Kidney tubule cell (primary cell): ENCODE measurements at regions not wholly inside any gene's neighbourhood (a gene's known extent, or its start where the extent isn't known, plus 50 kb on each side); places are given as distances from the start of the nearest gene placed in this dataset.

ENCODE experiments used
- DNase-seq: peaks from one replicate; pipeline ENCODE4 v3.0.0-alpha.2; 2018; ENCODE audit warnings: low spot score

DNA sequence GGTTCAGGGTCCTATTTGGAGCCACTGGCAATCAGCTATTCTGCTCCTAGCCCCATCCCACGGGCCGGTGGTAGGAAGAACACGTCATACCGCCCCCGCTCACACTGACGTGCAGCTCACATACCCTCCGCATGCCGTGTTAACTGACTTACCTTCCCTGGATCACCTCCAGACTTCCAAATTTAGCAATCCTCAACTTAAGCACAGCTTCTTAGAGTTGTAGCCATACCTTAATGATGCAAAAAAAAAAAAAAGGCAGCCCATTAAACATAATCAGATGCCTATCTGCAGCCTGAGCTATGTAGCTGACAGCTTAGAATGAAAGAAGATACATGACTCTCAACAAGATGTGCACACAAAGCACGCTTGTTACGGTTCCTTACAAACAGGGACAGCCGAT, 93.0 kb downstream of the IRX2 start:
- DNase-seq: no peak

DNA sequence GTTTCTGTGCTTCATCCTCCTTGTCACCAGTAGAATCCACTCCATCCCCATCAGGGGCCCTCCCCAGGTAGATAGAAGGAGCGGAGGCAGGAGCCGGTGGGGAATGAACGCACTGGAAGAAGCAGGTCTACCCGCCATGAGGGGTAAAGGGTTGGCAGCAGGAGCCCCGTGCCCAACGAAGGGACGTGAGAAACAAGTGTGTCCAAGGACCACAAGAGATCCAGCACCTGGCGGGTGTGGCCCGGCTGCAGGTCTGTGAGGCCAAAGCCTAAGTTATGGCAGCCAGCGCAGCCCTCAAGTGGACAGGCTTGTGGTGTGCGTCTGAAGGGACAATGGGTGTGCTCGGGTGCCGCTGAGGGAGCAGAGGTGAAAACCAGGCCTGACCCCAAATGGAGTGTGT, 94.3 kb downstream of the IRX2 start:
- no peak for DNase-seq

DNA sequence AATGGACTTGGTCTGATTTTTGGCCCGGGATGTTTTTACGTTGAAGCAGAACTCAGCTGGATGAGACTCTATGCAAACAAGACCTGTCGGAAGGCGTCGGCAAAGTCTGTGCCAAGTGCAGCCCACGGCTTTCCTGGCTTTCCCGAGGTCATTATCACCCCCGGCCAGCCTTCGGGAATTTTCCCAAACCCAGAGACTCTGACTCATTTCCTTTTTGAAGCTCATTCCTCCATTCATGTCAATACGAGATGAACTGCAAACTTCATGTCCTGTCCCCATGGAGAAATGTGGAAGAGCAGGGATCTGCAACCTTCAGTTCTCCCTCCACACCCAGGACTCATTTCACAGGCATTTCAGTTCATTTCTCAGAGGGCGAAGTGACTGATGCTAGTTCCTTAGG, 95.3 kb downstream of the IRX2 start:
- DNase-seq: peak; percentile 30

DNA sequence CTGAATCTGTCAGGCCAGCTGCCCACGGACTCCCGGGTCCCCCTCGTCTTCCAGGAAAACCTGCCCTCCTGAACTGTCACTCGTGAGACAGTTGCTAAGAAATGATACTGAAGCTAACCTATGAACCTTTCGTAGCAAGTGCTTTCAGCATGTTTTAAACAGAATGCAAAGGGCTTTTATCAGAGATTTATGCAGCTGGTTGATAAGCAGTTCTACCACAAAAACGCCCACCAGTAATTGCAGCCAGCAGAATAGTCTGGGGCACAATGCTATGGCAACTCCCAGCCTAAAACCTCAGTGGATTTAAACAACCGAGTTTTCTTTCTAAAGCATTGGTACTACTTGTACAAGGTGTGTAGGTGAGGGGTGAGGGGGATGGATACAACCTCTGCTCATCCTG, 97.5 kb downstream of the IRX2 start:
- DNase-seq: no peak

DNA sequence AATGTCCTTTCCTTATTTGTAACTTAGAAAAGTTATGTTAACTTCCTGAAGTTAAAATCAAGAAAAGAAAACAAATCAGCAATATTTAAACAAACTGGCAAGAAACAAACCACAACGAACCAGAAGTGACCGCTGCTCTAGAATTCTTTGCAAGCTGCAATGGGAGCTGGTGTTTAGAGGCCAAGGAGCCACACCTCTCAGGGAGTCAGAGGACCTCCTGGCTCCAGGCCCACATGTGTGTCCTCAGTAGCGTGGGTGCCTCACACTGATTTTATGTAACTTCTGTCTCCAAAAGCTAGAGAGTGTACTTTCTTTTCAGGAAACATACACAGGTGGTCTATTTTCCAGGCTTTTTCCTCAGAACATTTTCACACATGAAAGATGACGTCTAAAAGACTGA, 100.4 kb downstream of the IRX2 start:
- DNase-seq: no peak

DNA sequence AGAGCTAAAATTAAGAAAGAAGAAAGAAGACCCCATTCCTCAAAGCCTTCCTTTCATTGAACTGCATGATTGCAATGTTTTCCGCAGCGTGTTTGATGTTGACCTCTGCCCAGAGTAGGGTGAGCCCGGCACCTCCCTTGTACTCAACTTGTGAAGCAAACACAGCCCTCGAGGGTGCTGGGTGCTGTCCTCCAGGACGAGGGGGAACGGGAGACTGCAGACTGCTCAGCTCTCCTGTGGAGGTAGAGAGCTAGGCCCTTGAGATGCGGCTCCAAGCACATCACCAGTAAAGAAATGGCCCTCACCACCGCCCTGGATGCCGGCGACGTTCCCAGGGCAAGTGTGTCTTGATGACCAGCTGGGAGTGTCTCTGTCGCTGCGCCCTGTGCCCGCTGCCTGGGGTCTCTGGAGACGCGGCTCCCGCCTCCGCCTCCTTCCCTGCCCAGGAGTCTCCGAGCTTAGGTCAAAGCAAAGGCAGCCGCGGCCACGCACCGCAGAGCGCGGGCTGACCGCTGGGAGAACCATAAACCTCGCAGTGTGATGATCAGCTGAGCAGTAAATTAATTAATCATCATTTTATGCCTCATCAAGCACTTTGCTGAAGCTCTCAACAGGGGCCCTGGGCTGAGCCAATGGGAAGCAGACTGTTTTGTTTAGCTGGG, 108.7 kb downstream of the IRX2 start:
- DNase-seq: no peak

DNA sequence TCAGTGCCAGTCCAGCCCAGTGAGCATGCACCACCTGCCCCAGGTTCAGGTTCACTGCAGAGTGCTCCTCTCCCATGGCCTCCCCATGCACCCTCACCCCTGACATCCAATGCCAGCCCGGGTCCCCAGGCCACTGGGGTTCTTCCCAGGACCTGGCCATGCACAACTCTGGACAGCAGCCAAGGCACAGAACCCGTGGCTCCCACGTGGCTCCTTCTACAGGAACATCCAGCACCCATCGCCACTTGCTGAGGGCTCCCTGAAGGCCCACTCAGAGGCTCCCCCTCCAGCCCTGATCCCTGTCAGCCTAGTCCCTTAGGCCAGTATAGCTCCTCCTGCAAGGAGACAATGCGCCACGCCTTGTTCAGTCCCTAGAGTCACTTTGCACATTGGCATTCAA, 110.8 kb downstream of the IRX2 start:
- DNase-seq: no peak

DNA sequence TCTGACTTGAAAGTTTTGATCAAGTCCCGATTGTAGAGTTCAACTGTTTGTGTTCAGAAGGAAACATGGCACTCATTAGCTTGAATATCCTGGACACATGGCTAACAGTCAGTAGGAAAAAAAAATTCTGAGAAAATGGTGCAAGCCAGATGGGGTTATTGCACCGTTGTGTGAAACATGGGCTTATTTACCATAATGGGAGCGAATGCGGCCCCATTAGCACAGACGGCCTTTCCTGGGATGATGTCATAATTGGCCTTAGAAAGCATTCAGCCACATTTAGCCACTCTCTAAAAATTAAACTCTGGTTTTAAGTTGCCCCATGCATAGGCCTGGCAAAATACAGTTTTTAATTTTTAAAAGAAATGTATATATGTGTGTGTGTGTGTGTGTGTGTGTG, 112.1 kb downstream of the IRX2 start:
- DNase-seq: no peak

DNA sequence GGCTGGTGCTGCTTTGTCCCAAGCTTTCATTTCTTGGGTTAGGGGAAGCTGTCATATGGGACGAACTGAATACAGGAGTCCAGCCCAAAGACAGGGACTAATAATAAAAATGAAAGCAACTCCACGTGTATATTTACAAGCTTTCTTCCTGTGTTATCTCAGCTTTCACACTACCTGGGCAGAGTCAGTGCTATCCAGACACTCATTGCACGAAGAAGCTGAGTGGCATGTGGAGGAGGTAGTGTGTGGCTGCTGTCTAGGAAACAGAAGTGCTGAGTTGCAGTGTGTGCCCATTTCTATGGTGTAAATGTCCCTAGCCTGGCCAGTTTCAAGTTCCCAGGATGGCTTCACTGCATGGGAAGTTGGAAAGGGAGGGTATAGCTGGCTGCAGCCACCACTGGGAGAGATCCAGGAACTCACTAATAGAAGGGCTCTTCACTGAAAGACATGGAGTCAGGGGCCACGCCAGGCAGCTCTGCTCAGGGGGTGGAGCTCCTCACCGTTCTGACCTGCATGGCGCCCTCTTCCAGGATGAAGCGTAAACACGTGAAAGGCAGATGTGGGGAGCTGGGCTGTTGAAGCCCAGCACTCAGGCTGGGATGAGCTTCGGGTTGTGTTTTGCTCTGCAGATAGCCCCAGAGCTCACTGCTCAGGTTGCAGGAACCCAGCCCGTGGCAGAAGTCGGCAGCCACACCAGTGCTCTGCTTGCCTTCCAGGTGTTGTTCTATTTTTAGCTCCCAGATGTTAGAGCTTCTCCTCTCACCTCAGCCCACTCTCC, 116.9 kb downstream of the IRX2 start:
- DNase-seq: no peak

DNA sequence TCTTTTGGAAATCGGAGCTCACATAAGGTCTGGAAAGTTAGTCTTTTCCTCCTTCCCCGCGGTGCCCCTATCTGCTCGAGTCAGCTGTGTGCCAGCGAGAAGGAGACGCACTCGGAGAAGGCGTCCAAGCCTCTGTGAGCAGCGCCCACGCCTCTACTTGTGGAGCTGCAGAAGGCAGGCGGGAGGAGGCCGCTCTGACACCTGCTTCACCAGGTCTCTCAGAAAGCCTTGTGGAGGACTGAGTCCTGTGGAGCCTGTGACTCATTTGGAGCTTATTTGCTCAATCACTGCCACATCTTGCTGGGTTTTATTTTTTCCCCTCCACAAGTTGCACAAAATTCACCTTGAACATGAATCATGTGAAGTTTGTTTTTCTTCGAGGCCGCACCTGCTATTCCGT, 117.5 kb downstream of the IRX2 start:
- peak; percentile 25 for DNase-seq

DNA sequence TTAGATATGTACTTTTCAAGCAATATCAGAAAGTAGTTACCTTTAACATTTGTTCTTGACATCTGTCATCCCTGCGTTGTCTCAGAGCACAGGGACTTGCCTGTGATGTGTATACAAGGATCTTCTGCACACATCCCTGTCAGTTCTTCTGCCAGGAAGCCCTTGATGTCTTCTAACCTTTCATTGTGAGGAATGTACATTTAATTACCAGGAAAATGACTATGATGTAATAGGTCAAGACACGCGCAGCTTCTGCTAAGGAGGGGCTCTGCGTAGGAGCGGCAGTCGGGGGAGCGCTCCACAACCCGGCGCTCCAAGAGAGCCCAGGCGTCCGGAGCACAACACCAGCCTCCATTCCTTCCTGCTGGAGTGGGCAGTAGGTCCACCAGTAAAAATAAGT, 119.7 kb downstream of the IRX2 start:
- DNase-seq: no peak

DNA sequence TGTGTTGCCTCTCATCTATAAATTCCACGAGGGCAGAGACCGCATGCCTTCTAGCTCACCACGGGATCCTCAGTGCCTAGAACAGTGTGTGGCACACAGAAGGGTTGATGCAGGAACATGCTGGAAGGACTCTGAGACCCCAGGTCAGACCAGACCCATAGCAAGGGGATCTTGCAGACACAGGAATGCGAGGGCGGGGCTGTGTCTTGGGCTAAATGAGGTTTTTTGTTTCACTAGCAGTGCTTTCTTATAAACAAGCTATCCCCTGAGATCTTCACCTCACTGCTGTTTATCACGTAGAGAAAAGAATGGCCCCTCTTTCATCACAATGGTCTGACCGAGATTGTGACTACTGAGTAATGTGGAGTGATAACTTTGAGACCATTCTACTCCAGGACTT, 122.4 kb downstream of the IRX2 start:
- no peak for DNase-seq

DNA sequence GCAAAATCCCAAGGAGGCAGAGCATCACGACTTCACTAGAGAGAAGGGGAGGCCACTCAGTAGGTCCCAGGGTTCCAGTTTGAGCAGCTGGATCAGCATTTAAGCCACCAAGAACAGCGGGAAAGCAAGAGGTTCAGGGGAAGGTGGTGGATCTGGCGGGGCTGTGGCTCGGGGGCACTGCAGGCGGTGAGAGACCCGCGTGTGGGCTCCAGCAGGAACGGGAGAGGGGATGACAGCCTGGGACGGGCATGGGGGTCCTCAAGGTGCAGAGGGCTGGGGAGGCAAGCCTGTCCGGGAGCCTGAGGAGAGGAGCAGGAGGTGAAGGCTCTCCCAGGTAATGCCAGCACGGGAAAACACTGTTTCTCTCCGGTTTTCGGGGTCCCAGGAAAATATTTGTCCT, 123.6 kb downstream of the IRX2 start:
- no peak for DNase-seq

DNA sequence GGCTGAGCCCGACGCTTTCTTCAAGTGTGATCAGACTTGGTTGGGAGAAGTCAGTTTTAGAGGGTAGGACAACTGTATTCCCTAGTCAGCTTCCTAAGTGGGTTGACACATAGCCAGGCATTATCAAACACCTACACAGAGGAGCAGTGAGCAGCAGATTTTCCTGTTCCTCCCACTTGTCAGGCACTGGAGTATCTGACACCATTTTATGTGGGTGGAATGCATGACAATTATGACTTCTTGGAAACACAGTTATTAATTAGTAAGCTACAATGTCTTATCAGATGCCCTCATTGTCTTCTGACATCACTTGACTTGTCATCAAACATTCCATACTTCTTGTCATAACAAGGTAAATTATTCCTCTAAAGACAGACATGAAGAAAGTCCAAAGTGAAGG, 124.9 kb downstream of the IRX2 start:
- no peak for DNase-seq

DNA sequence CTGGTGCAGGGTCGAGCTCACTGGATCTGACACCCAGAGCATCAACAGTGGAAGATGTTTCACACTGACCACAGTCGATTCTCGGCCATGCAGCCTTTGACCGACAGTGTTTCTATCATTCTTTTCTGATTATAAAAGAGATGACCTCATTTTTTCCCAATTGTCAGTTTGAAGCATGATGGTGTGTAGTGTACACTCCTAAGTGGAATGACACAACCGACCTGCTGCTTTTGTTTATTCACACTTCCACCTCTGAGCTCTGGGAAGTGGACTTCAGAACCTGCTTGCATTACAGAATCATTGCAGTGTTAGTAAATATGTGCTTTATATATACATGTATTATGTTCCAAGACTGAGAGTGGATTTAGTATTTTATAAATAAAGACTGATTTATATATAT, 128.6 kb downstream of the IRX2 start:
- no peak for DNase-seq

DNA sequence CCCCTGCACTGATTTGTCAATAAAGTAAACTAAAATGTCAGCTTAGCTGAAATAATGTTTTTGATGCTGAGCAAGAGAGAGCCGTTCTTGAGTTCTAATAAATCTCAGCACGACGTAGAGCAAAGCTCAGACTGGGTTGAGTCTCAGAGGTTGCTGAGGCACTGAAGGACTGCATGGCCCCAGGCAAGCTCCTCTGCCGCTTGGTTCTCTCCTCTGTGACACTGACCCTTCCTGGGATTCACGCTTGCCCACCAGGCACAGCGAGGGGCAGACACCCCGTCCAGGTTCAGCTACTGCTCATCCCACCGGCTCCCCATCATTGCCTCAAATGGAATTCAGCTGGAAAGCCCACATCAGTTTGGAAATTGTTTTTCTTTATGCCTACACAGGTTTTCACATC, 129.8 kb downstream of the IRX2 start:
- DNase-seq: no peak

DNA sequence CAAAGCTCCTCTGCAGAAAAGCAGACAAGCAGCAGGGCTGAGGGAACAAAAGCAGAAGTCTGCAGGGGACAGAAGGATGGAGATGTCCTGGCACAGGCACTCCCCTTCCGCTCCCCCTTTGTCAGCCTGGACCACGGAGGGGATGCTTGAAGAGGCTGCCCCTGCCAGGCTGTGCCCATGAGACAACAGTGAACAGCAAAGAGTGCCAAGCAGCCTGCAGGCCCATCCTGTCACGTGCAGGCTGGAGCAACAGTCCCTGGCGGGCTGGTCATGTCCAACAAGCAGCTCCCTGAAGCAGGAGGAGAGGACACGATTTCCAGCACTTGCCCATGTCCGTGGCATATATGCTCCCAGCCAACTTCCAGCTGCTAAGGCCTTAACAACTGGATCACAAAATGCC, 132.3 kb downstream of the IRX2 start:
- no peak for DNase-seq

DNA sequence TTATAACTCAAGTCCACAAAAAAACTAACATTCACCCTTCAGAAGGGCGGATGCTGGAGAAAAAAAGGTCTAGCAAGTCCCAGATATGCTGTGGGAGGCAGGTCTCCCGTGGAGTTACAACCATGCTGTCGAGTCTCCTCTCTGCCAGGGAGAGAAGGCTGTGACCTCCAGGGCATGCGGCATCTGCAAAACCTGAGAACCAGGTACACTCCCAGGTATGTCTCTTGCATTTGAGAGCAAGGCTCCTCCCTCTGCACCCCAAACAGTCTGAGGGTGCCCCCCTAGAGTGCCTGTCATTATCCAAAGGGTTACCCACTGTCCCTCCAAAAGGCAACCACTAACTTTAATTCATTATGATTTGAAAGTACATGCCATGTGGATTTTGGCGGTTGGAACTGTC, 134.0 kb downstream of the IRX2 start:
- DNase-seq: no peak

DNA sequence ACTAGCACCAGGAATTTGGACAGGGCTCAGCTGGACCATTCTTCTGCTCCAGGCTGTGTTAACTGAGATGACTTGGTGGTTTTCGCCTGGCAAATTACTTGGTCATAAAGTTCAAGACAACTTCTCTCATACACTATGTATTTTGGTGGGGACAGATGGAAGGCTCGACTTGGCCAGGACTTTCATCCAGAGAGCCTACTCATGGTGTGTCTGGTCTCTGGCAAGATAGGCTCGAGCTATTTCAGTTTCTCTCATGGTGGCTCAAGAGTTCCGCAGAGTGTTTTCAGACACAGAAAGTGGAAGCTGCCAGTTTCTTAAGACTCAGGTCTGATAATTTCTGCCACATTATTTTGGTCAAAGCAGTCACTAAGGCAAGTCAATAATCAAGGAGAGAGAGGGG, 135.6 kb downstream of the IRX2 start:
- DNase-seq: no peak

DNA sequence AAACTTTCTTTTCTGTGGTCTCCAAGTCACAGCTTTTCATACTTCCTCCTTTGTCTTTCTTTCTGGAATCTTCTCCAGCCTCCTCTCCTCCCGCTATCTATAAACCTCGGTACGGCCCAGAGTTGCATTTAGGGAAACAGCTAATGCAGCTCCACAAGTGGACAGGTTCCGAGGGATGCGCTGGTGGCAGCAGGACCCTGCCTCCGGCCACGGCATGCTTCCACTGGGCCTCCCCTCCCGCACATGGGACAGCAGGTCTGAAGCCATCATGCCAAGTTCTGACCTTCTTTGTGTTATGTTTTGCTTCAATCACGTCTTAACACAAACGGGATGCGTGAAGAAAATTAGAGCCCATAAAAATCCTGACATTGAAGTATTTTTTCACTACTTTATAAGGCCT, 136.9 kb downstream of the IRX2 start:
- DNase-seq: no peak

DNA sequence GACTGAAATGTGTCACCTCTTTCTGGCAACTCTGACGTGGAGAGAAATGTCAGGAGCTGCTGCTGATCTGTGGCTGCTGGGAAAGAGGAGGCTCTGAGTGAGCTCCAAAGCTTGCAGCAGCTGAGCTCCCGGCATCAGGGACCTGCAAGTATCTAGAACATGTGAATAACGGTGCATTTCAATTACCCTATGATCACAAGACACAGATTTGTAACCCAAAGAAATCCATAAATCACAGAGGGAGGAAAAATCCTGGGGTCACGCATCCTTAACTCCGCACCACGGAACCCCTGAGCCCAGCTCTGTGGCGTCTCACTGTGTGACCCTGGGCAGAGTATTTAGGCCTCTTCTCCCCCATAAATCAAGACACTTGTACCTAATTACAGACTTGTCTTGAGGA, 139.8 kb downstream of the IRX2 start:
- no peak for DNase-seq

DNA sequence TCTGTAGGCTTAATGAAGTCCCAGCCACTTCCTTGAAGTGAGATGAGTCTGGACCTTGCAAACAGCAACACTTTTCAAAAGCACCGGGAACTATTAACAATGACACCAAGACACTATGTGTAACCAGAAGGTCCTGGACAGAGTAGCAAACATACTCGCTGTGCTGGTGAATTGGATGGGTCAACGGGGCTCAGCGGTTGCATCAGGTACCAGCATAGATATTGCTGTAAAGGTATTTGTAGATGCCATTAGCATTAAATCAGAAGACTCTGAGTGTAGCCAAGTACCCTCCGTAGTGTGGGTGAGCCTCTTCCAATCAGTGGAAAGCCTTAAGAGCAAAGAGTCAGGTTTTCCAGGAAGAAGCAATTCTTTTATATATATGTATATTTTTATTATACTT, 140.5 kb downstream of the IRX2 start:
- DNase-seq: no peak

DNA sequence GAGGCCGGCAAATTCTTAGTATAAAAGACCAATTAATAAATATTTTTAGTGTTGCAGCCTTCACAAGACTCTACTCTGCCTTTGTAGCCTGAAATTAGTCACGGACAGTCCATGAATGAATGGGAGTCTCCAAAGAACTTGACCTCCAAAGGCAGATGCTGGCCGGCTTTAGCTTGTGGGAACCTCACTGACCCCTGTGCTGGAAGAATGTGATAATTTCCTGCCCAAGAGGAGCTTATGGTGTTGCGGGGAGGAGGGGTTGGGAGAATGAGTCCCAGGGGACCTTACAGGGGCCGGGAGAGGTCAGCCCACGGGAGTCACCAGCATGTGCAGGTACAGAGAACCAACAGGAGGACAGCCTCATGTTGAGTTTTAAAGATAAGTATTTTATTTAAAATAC, 143.1 kb downstream of the IRX2 start:
- DNase-seq: no peak

DNA sequence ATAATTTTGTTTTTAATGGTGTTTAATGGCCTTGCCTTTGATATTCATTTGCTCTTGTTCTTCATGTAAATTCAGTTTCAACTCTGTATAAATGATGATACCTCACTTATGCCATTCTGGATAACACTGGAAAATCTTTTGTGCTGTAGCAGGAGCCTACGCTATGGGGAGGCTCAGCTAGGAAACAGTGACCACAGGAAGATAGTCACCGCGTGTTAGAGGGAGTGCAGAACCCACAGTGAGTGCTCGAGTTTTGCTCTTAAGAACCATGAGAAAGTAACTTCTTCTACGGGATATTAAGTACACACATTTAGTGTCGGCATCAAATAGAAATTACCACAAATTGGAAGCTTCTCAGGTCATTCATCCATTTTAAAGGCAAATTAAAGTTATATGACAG, 143.9 kb downstream of the IRX2 start:
- DNase-seq: no peak
